GM21723 (cell line): ENCODE measurements at regions not wholly inside any gene's neighbourhood (a gene's known extent, or its start where the extent isn't known, plus 50 kb on each side); places are given as distances from the start of the nearest gene placed in this dataset.
"Not testable (repeated sequence)": the region's sequence is repeated elsewhere in the genome, so short reads cannot be mapped to it uniquely, and the experiment has no call there.

ENCODE experiments used
- ATAC-seq: cut with Tn5 transposase; IDR thresholded peaks from one replicate; pipeline ENCODE4 v1.9.1; 2021; ENCODE audit warnings: mild to moderate bottlenecking, moderate library complexity; ENCODE audit not compliant: unreplicated experiment

- ATAC-seq, result no peak
Observed at GRCh38 chr4:153098427-153098826, 105.8 kb upstream of the TRIM2 start.

- ATAC-seq, result no peak
Observed at GRCh38 chr4:153099391-153100140, 104.7 kb upstream of the TRIM2 start.

GRCh38 chr4:153106736-153107135 lies 97.5 kb upstream of the TRIM2 start:
- ATAC-seq, result not testable (repeated sequence)

GRCh38 chr4:153107246-153107645 lies 97.0 kb upstream of the TRIM2 start:
- ATAC-seq, result no peak

- no peak for ATAC-seq
Observed at GRCh38 chr4:153109296-153109849, 94.9 kb upstream of the TRIM2 start.

GRCh38 chr4:153110739-153111138 lies 93.5 kb upstream of the TRIM2 start:
- ATAC-seq, result no peak

- no peak for ATAC-seq
Observed at GRCh38 chr4:153111426-153112040, 92.7 kb upstream of the TRIM2 start.

- no peak for ATAC-seq
Observed at GRCh38 chr4:153112041-153112441, 92.2 kb upstream of the TRIM2 start.

GRCh38 chr4:153113061-153113837 lies 91.0 kb upstream of the TRIM2 start:
- no peak for ATAC-seq

GRCh38 chr4:153113838-153114105 lies 90.5 kb upstream of the TRIM2 start:
- no peak for ATAC-seq

- no peak for ATAC-seq
Observed at GRCh38 chr4:153114771-153115321, 89.4 kb upstream of the TRIM2 start.

GRCh38 chr4:153115322-153116290 lies 88.6 kb upstream of the TRIM2 start:
- ATAC-seq, result peak; percentile 84

- no peak for ATAC-seq
Observed at GRCh38 chr4:153116291-153116680, 88.0 kb upstream of the TRIM2 start.

- no peak for ATAC-seq
Observed at GRCh38 chr4:153116801-153117200, 87.4 kb upstream of the TRIM2 start.

- no peak for ATAC-seq
Observed at GRCh38 chr4:153117554-153117953, 86.7 kb upstream of the TRIM2 start.

- ATAC-seq, result no peak
Observed at GRCh38 chr4:153119626-153120025, 84.6 kb upstream of the TRIM2 start.

- no peak for ATAC-seq
Observed at GRCh38 chr4:153120235-153120634, 84.0 kb upstream of the TRIM2 start.

- no peak for ATAC-seq
Observed at GRCh38 chr4:153122855-153123254, 81.4 kb upstream of the TRIM2 start.

GRCh38 chr4:153126137-153126536 lies 78.1 kb upstream of the TRIM2 start:
- ATAC-seq, result no peak

GRCh38 chr4:153127760-153128494 lies 76.3 kb upstream of the TRIM2 start:
- ATAC-seq, result peak; percentile 91
